Endothelial cell of umbilical vein (primary cell): ENCODE measurements at regions not wholly inside any gene's neighbourhood (a gene's known extent, or its start where the extent isn't known, plus 50 kb on each side); places are given as distances from the start of the nearest gene placed in this dataset.

ENCODE experiments used
- CTCF ChIP-seq, 2 donors: IDR thresholded peaks; 1 replicate in 1 of 2; 2 replicates in 1 of 2; pipeline ENCODE4 v1.5.1; 2011; ENCODE audit warnings: low read length in 2 of 2, mild to moderate bottlenecking in 2 of 2, moderate library complexity in 2 of 2, control low read depth in 1 of 2, inconsistent platforms in 1 of 2, low read depth in 1 of 2; ENCODE audit not compliant: insufficient read depth in 1 of 2; ENCODE audit errors: extremely low read depth in 1 of 2
- EZH2 ChIP-seq: IDR thresholded peaks from 2 replicates; pipeline ENCODE4 v1.6.1; 2012; ENCODE audit warnings: borderline replicate concordance, low read depth, mild to moderate bottlenecking, moderate library complexity, low read length, inconsistent platforms; ENCODE audit not compliant: severe bottlenecking
- FOS ChIP-seq: IDR thresholded peaks from 2 replicates; pipeline ENCODE4 v1.6.1; 2011; ENCODE audit warnings: mild to moderate bottlenecking, low read length, moderate library complexity, borderline replicate concordance; ENCODE audit not compliant: insufficient read depth
- JUN ChIP-seq: IDR thresholded peaks from 2 replicates; pipeline ENCODE4 v1.6.1; 2011; ENCODE audit warnings: borderline replicate concordance, low read depth; ENCODE audit not compliant: insufficient read length, insufficient read depth
- POLR2A ChIP-seq: IDR thresholded peaks from 2 replicates; pipeline ENCODE4 v1.6.1; 2012; ENCODE audit warnings: low read depth, mild to moderate bottlenecking, control low read depth, low read length

DNA sequence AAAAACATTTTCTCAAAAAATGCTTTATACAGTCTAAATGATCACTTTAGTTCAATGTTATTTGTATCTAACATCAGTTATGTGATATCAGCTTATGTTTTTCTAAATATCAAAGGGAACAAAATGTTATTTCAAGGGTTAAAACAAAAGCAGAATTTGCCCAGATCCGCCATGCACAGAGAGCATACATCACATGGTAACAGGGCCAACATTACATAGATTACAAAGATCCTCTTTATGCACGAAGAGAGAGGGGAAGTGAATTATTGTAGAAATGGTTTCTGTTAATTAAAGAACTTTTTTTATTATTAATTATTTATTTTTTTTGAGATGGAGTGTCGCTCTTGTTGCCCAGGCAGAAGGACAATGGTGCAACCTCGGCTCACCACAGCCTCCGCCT is 100.8 kb upstream of the MME start:
- TF ChIP-seq POLR2A (no peak), CTCF (IDR thresholded peaks at IDR 0.05; ENCODE audit: extremely low read depth in 1 of 2, insufficient read depth in 1 of 2, low read depth in 1 of 2, low read length in 2 of 2) (no peak), EZH2 (no peak), JUN (no peak), FOS (no peak)
